Occipital lobe (tissue), 1 donor: ENCODE measurements at regions not wholly inside any gene's neighbourhood (a gene's known extent, or its start where the extent isn't known, plus 50 kb on each side); places are given as distances from the start of the nearest gene placed in this dataset.
"Not testable (repeated sequence)": the region's sequence is repeated elsewhere in the genome, so short reads cannot be mapped to it uniquely, and the experiment has no call there.

Source experiments
- DNase-seq: peaks from one replicate; lab custom pipeline; 2025; lab: John Stamatoyannopoulos, UW

DNA sequence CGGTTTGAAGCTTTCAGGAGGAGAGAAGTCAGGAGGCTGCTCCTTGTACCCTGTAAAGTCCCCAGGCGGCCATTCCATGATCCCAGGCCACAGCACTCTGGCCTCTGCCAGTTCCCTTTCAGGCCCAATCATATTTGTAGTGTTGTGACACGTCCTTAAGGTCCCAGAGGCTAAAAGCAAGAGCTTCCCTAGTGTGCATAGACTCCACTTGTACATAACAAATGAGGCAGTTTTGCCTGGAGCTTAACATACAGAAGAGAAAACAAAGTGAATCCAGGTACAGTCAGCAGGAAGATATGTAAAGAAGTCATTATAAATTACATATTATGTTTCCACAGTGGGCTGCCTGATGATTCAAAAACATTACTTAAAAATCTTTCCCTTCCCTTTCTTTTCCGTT, 81.1 kb upstream of the RPH3A start:
- DNase-seq, result no peak

DNA sequence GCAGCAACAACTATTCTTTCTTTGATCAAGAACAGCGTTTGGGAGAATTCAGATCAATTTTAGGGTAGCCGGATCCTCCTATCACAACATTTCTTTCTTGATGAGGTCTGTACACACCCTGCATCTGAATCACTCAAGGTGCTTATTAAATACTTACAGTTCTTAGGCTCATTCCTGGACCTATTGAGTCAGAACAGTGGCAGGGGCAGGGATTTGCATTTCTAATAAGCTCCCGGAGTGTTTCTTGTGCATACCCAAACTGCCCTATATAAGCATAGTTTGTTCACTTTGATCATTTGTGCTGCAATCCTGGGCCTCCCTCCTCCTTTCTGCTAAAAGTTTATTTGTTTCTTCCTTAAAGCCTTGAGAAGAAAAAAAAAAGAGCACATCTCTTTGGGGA, 80.5 kb upstream of the RPH3A start:
- no peak for DNase-seq

DNA sequence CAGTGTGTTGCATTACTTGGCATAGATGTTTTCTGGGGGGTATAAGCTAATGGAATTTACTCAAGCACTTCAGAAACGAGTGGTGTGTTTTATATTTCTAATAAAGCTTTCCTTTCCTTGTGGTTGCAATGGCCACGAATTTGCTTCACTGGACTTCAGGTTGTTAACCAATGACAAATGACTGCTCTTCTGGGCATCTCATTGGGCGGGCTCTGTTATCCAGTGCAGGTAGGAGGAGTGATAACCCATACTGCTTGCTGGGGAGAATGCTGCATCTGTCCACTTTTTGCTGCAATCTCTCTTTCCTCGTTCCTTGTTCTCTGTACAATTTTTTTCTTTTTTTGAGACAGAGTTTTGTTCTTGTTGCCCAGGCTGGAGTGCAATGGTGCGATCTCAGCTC, 80.0 kb upstream of the RPH3A start:
- no peak for DNase-seq

DNA sequence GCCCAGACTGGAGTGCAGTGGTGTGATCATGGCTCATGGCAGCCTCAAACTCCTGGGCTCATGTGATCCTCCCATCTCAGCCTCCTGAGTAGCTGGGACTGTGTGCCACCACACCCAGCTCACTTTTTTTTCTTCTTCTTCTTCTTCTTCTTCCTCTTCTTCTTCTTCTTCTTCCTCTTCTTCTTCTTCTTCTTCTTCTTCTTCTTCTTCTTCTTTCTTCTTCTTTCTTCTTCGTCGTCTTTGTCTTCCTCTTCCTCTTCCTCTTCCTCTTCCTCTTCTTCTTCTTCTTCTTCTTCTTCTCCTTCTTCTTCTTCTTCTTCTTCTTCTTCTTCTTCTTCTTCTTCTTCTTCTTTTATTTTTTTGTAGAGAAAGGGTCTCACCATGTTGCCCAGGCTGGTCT, 78.8 kb upstream of the RPH3A start:
- not testable (repeated sequence) for DNase-seq

DNA sequence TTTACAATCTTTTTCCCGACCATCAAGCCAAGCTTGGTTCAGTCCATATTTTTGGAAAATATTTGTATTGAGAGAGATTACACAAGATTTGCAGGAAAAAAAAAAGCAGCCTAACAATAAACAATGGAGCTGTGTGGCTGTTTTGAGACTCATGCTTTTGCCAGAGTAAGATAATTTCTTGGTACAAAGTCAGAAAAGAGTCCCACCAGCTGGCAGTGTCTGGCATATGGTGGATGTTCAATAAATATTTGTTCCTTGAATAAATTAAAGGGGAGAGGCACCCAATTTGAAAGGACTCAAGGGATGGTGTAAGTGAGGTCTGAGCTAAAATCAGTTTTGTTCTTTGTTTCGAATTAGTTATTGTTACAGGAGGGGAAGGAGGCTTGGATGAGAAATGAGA, 78.1 kb upstream of the RPH3A start:
- no peak for DNase-seq

DNA sequence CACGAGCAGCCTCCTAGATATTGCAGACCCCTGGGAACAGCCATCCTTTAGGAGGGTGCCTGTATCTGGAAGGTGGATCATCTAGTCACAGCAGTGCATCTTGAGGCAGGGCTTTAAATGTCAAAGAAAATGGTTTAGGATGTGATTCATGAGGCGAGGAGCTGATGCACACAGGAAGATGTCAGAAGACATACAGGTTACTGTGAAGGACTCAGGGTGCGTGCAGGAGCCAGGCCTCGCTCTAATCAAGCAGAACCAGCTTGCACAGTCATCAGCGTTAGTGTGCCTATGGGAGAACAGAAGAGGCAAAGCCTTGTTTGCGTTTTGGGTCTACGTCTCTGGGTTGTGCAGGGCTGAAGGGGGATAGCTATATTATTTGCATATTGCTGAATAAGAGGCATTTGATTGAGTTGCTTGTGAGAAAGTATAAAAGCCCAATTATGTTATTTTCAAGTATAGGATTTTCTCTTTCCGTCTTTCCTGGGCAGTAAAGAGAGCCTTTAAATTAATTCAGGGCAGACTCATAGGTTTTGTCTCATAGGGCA, 77.3 kb upstream of the RPH3A start:
- peak; percentile 2 for DNase-seq

DNA sequence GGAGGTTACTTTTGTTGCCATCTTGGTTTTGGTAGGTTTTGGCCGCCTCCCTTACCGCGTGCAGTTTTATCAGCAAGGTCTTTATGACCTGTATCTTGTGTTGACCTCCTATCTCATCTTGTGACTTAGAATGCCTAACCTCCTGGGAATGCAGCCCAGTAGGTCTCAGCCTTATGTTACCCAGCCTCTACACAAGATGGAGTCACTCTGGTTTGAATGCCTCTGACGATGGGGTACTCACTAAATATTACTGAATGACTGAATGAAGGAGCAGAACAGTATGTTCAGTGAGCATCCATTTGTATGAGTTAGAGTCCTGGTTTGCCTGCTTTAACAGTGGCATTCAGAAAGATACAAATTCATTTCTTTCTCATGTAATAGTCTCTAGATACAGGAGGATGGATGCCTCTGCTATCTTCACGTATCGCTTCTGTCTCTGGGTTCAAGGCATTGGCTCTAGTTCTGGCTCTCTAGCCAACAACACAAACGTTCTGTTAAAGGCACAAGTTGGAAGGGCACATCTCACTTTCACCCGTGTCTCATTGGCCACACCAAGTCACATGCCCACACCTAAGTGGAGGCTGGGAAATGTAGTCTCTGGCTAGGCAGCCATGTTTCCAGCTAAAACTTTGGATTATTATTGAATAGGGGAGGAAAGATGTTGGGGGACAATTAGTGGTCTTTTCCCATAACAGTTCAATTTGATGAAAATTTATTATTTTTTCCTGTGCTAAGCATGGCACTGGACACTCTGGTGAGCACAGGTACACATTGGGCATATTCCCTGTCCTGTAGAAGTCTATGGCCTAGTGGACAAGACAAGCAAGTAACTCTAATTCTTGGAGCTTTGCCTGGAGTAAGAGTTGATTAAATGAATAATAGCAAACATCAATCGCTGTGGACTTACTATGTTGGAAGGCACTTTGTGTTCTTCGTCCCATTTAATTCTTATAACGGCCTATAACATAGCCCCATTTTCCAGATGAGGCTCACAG, 75.2 kb upstream of the RPH3A start:
- no peak for DNase-seq

DNA sequence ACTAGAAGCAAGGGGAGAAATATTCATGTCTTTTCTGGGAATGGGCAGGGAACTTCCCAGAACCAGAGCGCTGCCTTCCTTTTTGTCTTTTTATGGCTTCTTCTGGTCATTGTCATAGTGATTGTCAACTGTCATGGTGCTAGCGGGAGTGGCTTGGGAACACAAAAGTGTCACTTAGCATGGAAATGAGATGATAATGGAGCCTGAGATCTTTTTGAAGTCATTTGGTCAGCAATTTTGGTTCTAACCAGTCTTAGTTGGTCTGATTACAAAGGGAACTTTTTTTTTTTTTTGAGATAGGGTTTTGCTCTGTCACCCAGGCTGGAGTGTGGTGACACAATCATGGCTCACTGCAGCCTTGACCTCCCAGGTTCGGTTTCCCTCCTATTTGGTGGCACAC, 62.7 kb upstream of the RPH3A start:
- no peak for DNase-seq

DNA sequence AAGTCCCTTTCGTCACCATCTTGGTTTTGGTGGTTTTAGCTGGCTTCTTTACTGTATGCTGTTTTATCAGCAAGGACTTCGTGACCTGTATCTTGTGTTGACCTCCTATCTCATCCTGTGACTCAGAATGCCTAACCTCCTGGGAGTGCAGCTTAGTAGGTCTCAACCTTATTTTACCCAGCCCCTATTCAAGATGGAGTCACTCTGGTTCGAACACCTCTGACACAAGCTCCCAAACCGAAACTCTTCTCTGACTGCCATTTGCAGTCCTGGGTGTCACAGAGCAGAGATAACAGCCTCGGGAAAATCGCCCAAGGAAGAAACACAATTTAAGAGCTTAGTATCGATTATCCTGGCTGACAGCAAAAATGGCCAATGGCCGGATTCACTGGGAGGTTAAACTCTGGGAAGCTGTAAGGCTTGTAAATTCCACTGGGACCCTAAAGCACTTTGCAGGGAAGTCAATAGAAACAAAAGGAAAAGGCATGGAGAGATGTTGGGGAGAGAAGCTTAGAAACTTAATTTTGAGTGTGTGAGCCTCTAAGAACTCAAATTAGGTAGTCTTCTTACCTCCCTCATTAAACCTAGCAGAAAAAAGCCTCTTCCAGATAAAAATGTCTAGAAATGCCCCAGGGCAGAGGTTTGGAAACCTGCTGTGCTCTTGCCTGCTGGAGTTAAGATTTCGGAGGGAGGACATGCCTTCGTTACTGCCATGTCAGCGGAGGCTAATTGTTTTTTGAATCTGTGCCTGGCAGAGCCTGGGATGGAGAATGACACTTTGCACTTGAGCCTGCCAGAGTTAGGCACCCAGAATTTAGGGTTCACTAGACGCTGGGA, 56.5 kb upstream of the RPH3A start:
- DNase-seq, result no peak

DNA sequence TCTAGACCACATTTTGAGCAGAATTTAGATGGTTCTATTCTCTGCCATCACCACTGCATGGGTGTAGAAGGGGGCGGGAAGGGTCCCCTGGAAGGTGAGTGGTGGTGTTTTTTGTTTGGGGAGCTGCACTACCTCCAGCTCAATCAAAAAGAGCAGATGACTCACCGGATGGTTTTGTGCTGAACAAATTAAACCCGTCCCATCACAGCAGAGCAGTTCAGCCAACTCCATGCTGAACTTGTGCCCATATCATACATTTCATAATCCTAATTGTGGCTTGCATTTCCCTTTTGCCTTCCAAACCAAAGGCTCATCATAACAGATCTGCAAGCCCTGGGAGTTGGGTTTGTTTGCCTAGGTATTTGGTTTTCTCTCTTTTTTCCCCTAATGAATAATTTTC, 53.0 kb upstream of the RPH3A start:
- no peak for DNase-seq

DNA sequence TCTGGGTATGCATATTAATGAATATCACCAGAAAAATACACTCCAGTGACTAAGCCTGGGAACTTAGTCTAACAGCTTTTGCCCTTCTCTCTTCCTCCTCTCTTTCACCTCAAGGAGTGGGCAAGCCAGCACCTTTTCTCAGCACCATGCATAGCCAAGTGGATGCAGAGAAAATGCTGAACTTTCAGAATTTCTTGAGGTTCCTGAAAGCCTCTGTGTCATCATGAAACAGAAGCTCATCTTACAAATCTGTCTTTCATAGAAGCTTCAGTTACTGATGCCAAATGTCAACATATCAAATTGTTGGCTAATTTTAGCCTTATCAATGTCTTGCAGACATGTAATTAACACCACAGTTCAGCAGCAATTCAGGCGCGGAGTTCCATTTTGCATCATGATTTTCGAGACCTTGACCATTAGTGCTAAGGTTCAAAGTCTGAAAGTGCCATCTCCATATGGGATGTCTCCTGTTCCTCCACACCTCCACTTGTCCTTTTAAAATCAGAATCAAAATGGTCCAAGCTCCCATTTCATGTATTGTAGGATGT, 51.1 kb upstream of the RPH3A start:
- DNase-seq, result no peak

DNA sequence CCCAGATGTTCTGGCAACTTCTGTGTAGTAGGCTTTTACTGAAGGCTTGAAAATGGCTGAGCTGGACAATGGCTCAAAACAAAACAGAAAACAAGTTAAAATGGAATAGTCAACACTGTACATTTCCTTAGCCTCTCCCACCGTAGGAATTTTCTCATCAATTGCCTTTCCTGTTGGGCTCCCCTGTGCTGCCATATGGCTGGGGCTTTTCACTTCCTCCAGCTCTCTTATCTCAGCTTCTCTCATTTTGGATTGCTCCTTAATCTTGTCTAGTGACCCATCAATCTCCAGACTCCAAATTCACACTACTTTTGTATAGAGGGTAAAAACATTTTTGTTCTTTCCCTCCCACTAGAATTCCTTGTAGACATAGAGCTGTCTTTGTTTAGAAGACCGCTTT, 50.4 kb upstream of the RPH3A start:
- no peak for DNase-seq
